ENCODE measurements at regions not wholly inside any gene's neighbourhood (a gene's known extent, or its start where the extent isn't known, plus 50 kb on each side); places are given as distances from the start of the nearest gene placed in this dataset.

- DNase-seq, result no peak
Observed at GRCh38 chr10:44859546-44860285, 51.4 kb upstream of the TMEM72 start.

- DNase-seq, result no peak
Observed at GRCh38 chr10:44860811-44861736, 50.1 kb upstream of the TMEM72 start.

Data from NCI-H1694 (cell line).